SH-SY5Y (cell line): ENCODE measurements at regions not wholly inside any gene's neighbourhood (a gene's known extent, or its start where the extent isn't known, plus 50 kb on each side); places are given as distances from the start of the nearest gene placed in this dataset.

Experiments used
- GATA2 ChIP-seq: IDR thresholded peaks from 2 replicates; pipeline ENCODE4 v1.6.1; 2011; ENCODE audit warnings: mild to moderate bottlenecking, low read depth, low read length
- GATA3 ChIP-seq: IDR thresholded peaks from 2 replicates; pipeline ENCODE4 v1.6.1; 2011; ENCODE audit warnings: low read depth, mild to moderate bottlenecking, low read length, moderate library complexity

DNA sequence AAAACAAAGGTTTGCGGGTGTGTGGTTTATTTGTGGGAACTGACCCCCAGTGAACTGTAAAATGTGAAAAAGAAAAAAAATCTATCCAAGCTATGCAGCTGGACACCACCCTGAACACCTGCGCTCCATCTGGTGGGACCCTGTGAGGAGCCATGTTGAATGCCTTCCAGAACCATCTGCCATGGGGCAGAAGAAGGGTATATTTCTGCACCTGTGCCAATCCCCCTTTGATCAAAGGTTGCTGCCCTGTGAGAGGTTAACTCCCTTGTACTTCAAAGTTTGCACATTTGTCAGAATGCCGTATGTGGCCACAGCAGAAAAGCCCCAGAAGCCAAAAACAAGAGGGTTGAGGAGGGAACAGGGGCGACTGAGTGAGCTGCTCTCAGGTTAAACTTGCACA is 148.5 kb upstream of the ALDH1B1 start:
- TF ChIP-seq GATA2: no peak
- TF ChIP-seq GATA3: no peak
